ENCODE measurements at regions not wholly inside any gene's neighbourhood (a gene's known extent, or its start where the extent isn't known, plus 50 kb on each side); places are given as distances from the start of the nearest gene placed in this dataset.

DNA sequence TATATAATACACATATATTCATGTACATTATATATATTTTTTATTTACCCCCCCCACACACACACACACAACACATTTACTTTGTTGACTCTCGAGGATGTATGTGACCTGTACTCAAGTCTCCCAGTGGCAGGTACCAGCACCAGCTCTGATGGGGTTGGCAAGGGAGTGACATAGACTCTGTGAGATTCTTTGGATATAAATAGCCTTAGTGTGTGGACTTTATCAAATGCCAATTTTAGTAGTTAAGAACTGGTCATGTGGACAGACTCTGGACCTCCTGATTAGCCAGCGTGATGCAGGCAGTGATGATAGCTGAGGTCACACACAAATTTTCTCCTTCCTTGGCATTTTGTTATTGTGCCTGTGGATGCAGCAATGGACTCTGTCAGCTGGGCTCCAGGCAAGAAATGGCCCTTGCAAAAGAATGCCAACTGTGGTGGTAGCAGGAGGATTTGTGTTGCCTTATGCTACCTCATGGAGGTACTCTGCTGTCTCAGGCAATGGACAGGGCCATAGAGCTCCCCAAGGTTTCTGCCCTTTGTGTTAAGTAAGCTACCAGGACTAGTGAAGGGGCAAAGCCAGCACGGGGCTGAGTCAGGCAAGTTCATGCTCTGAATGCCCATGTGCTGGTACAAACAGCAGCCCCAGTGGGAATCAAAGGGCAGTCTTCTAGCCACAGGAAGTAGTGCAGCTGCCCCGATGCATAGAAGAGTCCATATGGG lies 224.6 kb upstream of the ZWINT start:
- Histone ChIP-seq H2AFZ (ENCODE audit: low read length) (no peak overlapping the region), H4K20me1 (ENCODE audit: insufficient read depth, low read length) (no peaks in the 10 kb centered on the region), H3K9me3 (ENCODE audit: low read length) (no peaks in the 10 kb centered on the region), H3K4me1 (ENCODE audit: insufficient read depth, low read length) (no peaks in the 10 kb centered on the region), H3K4me2 (ENCODE audit: low read depth, low read length) (no peak overlapping the region), H3K27ac (ENCODE audit: extremely low read length, insufficient read depth, low read length) (no peak overlapping the region), H3K9ac (ENCODE audit: insufficient read depth, low read depth, low read length) (no peak overlapping the region), H3K4me3 (replicated peaks in 1 of 3; ENCODE audit: insufficient read depth in 1 of 3, low read depth in 2 of 3, low read length in 3 of 3) (no peak overlapping the region), H3K36me3 (replicated peaks in 1 of 2; ENCODE audit: control insufficient read depth in 1 of 2, insufficient read depth in 2 of 2, low read length in 2 of 2) (no peaks in the 10 kb centered on the region), H3K27me3 (ENCODE audit: control insufficient read depth in 1 of 2, insufficient read depth in 2 of 2, low read length in 2 of 2) (no peaks in the 10 kb centered on the region), H3K79me2 (ENCODE audit: insufficient read depth, low read length) (no peaks in the 10 kb centered on the region)
- ChIA-PET CTCF (ENCODE audit: low intra/inter-chr PET ratio, low total read pairs) (no interaction called here), POLR2A (no interaction called here)
- no TSS peak for BruUV-seq (replicated peaks)
- no peak for FAIRE-seq
- WGBS (ENCODE audit: low lambda C conversion rate) = 0% methylated on average over 2 of the region's 4 CpGs
- intact Hi-C loops (cut with micrococcal nuclease; ENCODE audit: unreplicated experiment) (no loop called here), in situ Hi-C loops (cut with HindIII; ENCODE audit: extremely low pct_ligation_motif_present, low pct_unique_long_range_greater_than_20kb) (no loop called here)
- no peak for ATAC-seq
- no peak for TF ChIP-seq ZNF501 (CRISPR knock-in tag; IDR thresholded peaks at IDR 0.05)
- no peak for TF ChIP-seq NFIB (CRISPR knock-in tag; IDR thresholded peaks at IDR 0.05; ENCODE audit: borderline replicate concordance)
- TF ChIP-seq, protein P1, sequence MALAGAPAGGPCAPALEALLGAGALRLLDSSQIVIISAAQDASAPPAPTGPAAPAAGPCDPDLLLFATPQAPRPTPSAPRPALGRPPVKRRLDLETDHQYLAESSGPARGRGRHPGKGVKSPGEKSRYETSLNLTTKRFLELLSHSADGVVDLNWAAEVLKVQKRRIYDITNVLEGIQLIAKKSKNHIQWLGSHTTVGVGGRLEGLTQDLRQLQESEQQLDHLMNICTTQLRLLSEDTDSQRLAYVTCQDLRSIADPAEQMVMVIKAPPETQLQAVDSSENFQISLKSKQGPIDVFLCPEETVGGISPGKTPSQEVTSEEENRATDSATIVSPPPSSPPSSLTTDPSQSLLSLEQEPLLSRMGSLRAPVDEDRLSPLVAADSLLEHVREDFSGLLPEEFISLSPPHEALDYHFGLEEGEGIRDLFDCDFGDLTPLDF (CRISPR knock-in tag; IDR thresholded peaks at IDR 0.05) = no peak
- no peak for TF ChIP-seq CBFB (CRISPR knock-in tag; IDR thresholded peaks at IDR 0.05)
- TF ChIP-seq GTF3A (CRISPR knock-in tag; conservative IDR thresholded peaks at IDR 0.05) = no peak
- TF ChIP-seq DNMT3B (CRISPR knock-in tag; conservative IDR thresholded peaks at IDR 0.05) = no peak
- TF ChIP-seq, protein P2, sequence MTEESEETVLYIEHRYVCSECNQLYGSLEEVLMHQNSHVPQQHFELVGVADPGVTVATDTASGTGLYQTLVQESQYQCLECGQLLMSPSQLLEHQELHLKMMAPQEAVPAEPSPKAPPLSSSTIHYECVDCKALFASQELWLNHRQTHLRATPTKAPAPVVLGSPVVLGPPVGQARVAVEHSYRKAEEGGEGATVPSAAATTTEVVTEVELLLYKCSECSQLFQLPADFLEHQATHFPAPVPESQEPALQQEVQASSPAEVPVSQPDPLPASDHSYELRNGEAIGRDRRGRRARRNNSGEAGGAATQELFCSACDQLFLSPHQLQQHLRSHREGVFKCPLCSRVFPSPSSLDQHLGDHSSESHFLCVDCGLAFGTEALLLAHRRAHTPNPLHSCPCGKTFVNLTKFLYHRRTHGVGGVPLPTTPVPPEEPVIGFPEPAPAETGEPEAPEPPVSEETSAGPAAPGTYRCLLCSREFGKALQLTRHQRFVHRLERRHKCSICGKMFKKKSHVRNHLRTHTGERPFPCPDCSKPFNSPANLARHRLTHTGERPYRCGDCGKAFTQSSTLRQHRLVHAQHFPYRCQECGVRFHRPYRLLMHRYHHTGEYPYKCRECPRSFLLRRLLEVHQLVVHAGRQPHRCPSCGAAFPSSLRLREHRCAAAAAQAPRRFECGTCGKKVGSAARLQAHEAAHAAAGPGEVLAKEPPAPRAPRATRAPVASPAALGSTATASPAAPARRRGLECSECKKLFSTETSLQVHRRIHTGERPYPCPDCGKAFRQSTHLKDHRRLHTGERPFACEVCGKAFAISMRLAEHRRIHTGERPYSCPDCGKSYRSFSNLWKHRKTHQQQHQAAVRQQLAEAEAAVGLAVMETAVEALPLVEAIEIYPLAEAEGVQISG (CRISPR knock-in tag; IDR thresholded peaks at IDR 0.05) = no peak
- TF ChIP-seq ZNF562 (CRISPR knock-in tag; IDR thresholded peaks at IDR 0.05; ENCODE audit: borderline replicate concordance) = no peak
- TF ChIP-seq ZFX (CRISPR knock-in tag; IDR thresholded peaks at IDR 0.05; ENCODE audit: low read depth) = no peak
- no peak for TF ChIP-seq NFATC3 (CRISPR knock-in tag; IDR thresholded peaks at IDR 0.05)
- TF ChIP-seq NPAS2 (CRISPR knock-in tag; IDR thresholded peaks at IDR 0.05; ENCODE audit: borderline replicate concordance) = no peak
- TF ChIP-seq, protein P3, sequence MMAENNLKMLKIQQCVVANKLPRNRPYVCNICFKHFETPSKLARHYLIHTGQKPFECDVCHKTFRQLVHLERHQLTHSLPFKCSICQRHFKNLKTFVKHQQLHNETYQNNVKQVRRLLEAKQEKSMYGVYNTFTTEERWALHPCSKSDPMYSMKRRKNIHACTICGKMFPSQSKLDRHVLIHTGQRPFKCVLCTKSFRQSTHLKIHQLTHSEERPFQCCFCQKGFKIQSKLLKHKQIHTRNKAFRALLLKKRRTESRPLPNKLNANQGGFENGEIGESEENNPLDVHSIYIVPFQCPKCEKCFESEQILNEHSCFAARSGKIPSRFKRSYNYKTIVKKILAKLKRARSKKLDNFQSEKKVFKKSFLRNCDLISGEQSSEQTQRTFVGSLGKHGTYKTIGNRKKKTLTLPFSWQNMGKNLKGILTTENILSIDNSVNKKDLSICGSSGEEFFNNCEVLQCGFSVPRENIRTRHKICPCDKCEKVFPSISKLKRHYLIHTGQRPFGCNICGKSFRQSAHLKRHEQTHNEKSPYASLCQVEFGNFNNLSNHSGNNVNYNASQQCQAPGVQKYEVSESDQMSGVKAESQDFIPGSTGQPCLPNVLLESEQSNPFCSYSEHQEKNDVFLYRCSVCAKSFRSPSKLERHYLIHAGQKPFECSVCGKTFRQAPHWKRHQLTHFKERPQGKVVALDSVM (CRISPR knock-in tag; IDR thresholded peaks at IDR 0.05) = no peak
- DNase-seq (ENCODE audit: low spot score) = no peak

All from HepG2 (cell line).